ENCODE measurements at regions not wholly inside any gene's neighbourhood (a gene's known extent, or its start where the extent isn't known, plus 50 kb on each side); places are given as distances from the start of the nearest gene placed in this dataset.
A peak's percentile ranks its signal among the peaks of the same experiment; 100 is the strongest.

DNA sequence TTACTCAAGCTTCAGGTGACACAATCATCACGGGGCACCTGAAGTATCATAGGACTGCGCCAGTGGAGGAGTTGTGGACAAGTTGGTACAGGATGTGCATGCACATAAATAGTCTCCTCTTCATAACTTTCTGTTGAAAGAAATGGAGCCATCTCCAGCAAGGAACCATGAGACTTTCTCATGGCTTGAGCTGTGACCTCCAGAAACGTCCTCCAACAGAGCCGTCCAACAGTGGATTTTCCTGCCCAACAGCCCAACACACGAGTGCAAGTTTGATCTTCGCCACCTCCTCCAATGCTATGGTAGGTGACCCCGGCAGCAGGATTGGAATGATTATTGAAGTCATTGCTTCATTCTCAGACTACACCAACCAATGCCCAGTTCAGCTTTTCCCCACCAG, 105.1 kb upstream of the ZNF507 start:
- no peak for DNase-seq (ENCODE audit: low read depth, low spot score)

DNA sequence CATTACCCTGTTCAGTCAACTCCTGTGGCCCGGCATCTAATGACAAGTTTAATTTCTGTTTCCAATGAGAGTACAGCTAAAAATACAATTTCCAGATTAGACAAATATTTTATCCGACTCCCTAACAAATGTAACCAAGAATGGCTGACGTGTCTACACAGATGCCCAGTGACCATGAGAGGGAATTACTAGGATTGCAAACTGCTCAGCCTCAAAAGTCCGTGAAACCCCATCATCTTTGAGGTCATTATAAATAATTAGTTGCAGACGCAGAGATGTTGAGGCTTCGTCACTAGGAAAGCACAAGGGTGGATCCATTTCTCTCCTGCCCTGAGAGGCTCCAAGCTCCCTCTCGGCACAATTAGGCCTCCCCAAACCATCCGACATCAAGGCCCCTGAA, 104.1 kb upstream of the ZNF507 start:
- no peak for DNase-seq (ENCODE audit: low read depth, low spot score)

DNA sequence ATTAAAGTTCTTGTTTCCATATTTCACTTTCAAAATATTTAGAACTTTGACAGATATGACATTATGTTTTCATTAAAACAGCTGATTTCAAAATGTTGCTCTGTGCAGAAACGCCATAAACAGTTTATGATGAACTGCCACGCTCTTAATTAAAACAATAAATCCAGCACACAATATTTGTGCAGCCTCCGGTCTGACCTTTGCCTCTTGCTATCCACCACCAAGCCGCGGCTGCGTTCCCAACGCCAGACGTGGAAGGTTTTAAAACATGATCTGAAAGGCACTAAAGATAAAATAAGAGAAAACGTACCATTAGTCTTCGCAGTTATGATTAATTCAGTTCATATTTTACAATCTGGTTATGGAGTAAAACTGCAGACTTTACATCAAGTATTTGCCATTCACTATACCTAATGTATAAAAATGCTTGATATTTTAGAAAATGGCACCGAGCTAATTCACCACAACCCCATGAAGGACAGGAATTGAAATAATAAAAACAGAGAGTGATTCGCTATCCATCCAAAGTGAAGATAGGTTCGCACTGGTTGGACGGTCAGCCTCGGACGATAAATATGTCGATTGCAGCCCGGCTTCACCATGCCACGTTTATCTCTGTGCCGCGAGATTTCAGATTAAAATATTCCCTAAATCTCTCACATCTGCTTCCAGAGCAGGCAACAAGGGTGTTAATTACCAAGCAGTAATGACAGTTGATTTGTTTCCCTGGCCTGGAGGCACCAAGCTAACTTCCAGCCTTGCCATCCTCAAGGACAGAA, 103.3 kb upstream of the ZNF507 start:
- no peak for DNase-seq (ENCODE audit: low read depth, low spot score)

DNA sequence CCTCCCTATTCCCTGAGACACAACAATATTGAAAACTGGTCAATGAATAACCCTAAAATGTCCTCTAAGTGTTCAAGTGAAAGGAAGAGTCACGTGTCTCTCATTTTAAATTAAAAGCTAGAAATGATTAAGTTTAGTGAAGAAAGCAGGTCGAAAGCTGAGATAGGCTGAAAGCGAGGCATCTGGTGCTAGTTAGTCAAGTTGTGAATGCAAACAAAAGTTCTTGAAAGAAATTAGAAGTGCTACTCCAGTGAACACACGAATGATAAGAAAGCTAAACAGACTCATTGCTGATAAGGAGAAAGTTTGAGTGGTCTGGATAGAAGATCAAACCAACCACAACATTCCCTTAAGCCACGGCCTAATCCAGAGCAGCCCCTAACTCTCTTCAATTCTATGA, 99.4 kb upstream of the ZNF507 start:
- DNase-seq (ENCODE audit: low read depth, low spot score) = peak; percentile 19

DNA sequence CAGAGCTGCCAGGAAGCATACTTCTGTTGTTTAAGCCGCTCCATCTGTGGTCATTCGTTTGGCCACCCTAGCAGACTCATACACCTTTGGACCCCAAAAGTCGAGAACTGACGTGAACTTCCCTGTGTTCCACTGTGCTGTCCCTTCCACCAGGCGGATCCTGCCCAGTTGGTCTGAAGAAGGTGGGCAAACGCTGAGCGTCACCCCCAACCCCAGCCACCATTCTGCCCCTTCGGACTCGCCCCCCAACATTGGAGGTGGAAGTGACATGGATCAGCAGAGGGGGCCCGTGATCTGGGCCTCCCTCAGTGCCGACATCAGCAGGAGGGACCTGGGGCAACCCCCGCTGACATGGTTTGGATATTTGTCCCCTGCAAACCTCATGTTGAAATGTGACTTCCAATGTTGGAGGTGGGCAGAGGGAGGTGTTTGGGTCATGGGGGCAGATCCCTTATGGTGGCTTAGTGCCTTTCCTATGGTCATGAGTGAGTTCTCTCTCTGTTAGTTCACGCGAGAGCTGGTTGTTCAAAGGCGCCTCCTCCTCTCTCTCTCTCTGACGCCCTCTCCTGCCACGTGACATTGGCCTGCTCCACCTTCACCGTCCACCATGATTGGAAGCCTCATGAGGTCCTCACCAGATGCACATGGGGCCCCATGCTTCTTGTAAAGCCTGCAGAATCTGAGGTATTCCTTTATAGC, 93.6 kb upstream of the ZNF507 start:
- DNase-seq (ENCODE audit: low read depth, low spot score) = no peak

DNA sequence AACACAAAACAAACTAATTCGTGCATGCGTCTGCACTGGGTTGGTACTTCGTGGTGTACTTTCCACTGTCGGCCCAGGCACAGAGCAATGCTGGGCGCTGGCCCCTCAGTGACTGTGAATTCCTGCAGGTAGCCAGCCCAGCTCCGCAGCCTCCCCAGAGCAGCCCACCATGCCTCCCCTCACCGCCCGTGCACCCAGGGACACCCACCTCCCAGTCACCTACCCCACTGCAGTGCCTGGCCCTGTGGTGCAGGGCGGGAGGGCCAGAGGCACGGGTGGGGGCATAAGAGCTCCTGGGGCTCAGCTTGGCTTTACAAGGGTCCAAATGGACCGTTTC, 93.1 kb upstream of the ZNF507 start:
- no peak for DNase-seq (ENCODE audit: low read depth, low spot score)

DNA sequence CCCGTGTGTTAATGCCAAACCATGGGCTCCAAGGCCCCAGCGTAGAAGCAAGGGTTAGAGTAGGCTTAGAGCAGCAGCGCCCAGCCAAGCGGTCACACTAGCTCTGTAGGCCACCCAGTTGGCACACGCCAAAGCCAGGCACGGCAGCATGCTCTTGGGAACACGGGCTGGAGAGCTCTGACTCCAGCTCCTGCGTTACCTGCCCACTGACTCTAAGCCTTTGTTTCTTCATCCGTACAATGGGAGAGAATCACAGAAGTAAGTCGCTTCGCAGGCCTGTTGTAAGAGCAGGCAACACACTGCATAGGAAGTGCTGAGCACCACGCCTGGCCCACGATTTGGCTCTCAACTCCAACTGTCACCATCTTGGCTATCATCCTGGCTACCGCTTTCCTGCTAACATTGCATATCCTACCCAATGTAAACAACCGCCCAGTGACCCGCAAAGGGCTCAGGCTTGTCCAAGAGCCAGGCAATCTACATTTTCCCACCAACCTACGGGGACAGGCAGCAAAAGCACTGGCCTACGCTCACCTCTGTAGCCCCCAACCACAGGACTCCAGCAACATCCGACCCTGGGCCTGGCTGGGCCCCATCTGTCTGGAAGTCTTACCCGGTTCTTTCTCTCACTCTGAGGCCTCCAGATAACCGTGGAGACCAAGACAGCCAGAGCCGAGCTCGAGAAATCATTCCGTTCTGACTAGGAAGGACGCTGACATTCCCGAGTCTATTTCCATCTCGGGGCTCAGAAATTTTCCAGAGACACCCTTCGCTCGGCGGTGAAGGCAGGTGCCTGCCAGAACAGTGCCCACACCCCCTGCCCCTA, 91.5 kb upstream of the ZNF507 start:
- DNase-seq (ENCODE audit: low read depth, low spot score) = no peak

DNA sequence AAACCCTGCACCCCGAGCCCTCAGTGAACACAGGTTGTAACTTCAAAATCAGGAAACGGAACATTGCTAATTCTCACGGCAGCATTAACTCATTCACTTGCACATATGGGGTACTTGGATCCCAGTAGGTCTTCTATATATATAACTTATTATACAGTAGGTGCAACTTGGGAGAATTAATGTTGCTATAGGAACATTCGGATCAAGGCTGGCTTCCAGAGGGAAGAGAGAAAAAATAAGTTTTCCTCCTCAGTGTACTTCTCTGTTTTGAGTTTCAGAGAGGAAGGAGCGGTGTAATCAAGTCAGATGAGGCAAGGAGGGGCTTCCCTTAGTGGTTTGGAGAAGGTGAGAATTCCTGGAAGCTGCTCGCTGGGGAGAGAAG, 90.9 kb upstream of the ZNF507 start:
- DNase-seq (ENCODE audit: low read depth, low spot score) = no peak

DNA sequence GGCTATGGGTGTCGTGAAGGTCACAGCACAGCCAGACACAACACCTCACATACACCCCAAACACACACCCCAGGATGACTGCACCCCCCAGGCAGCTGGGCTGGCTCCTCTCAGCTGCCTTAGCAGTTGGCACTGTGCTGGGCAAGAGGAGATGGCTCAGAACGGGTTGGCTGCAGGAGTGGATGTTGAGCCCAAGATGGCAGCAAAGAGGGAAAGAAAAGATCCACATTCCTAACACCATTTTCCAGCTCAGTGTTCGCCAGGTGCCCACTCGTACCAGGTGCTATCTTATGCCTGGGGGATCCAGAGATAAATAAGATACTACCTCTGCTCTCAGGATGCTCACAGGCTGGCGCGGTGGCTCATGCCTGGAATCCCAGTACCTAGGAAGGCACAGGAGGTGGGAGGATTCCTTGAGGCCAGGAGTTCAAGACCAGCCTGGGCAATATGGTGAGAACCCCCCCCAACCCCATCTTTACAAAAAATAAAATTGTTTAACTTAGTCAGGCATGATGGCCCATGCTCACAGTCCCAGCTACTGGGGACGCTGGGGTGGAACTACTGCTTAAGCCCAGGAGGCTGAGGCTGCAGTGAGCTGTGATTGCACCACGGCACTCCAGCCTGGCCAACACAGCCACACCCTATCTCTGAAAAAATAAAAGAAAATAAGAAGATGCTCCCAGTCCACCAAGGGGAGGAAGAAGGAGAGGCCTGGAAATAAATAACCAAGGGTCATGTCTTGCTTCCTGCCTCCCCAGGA, 89.7 kb upstream of the ZNF507 start:
- DNase-seq (ENCODE audit: low read depth, low spot score) = no peak

DNA sequence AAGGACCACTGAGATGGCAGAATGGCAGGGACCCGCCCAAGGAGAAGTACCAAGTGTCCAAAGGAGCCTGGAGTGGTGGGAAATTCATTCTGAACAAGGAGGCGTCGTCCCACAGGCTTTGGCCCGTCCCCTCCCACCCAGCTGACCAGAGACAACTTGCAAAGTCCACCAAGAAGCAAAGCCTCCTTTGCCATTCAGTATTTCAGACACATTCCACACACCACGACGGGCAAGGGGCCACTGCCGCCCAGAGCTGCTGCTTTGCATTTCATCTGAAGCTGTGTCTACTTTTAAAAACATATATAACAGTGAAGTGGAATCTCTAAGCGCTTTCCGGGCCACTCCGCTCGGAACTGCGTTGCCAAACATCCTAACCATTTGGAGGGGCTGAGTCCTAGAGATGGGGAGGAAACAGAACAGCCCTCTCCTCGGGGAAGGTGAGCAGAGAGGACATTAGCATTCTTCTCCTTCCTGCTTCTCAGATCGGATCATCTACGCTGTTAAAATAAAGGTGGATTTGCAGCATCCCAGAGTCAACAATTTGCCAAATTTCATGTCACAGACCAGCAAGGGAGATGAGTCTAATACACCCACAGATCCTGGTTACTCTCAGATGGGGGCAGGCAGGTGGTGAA, 89.0 kb upstream of the ZNF507 start:
- no peak for DNase-seq (ENCODE audit: low read depth, low spot score)

DNA sequence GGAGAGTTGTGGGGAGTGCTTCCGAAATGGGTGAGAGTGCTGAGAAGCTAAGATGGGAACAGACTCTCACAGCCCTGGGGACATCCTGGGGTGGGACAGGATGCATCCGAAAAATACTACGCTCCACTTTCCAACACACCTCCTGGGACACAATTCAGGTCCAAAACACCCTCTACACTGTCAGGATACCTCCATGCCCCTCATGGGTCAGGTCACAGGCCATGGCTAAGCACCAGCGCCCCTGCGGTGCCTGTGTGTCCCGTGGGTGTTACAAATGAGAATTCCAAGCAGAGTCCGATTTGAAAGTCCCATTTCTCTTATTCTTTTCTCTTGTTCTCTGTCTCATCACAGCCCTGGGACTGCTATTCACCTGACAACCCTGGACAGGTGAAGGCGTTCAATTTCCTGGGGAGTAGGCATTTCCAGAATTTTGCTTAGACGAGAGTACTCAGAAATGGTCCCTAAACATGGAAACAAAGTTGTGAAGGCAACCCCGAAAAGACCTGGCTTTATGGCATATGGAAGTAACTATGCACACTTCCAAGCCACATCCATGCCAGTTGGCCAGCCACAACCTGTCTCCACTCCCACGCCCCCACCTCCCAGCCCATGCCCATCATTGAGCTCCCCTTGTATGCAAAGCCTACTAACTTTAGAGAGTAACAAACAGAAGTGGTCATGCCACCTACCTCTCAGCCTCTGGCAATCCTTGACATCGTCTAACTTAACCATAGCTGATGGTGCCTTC, 87.9 kb upstream of the ZNF507 start:
- DNase-seq (ENCODE audit: low read depth, low spot score) = no peak

DNA sequence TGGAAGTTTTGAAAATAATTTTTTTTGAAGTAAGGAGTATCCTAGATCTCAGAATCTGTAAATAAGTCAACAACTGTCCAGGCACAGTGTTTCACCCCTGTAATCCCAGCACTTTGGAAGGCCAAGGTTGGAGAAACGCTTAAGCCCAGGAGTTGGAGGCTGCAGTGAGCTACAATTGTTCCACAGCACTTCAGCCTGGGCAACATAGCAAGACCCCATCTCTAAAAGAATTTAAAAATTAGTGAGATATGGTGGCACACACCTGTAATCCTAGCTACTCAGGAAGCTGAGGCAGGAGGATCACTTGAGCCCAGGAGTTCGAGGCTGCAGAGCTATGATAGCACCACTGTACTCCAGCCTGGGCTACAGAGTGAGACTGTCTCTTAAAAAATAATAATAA, 87.2 kb upstream of the ZNF507 start:
- no peak for DNase-seq (ENCODE audit: low read depth, low spot score)

DNA sequence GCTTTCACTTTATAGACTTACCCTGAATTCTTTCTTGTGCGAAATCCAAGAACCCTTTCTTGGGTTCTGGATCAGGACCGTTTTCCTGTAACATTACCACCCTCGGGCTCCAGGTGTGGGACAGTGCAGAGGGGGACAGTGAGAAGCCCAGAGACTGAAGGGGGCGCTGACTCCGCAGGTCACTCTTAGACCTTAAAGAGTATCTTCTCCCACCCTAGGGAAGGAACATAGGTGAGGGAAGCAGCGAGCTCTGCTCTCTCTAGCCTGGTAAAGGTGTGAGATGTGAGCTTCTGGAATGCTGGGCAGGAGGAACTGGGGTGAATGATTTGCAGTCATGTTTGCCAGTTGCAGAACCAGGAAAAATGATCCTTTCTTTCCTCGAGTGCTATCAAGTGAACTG, 80.8 kb upstream of the ZNF507 start:
- no peak for DNase-seq (ENCODE audit: low read depth, low spot score)

DNA sequence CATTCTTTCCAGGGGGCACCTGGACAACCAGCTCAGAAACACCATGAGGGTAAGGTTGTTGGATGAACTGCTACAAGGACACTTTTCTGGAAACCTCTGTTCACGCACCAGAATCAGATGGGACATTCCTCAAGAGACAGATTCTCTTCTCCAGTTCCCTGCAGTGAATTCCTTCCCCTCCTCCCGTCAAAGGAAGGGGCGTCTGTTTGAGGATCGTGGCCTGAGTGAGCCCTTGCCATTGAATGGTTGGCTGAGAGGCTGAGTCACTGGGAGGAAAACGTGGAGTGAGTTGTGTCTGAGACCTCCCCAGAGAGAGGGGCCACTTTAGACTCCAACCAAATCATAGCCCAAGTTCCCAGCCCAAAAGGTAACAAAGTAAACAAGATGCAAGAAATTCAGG, 79.4 kb upstream of the ZNF507 start:
- peak; percentile 28 for DNase-seq (ENCODE audit: low read depth, low spot score)

DNA sequence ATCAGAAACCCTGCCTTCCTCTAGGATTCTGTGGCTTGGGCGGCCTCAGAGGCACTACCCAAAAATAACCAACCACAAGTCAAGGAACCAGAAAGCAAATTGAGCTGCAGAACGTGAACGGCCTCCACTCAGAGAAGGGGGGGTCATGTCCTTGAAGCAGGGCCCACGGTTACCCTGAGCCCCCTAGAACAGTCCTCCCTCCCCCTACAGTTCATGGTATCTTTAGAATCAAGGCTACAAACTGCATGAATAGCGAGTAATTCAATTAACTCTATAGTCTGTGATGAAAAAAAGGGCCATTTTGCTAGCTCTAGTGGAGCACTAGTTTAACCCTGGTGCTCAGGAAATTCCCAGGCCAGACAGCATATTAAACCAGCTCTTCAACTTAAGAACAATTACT, 79.0 kb upstream of the ZNF507 start:
- no peak for DNase-seq (ENCODE audit: low read depth, low spot score)

DNA sequence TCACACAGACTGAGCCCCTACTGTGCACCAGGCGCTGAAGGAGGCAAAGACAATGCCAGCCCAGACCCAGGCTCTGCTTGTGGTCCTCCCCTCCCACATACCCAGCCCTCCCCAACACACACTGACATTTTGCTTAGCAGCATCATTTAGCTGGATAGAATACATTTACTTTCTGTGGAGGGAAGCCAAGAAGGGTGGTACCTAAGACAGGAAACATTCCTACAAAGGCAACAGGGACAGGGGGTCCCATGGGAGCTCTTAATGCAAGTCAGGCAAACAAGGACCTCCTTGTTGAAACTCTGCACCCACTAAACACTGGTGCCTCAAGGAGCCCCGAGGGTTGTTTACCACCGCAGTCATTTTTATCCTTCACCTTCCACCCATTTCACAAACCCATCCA, 77.0 kb upstream of the ZNF507 start:
- no peak for DNase-seq (ENCODE audit: low read depth, low spot score)

DNA sequence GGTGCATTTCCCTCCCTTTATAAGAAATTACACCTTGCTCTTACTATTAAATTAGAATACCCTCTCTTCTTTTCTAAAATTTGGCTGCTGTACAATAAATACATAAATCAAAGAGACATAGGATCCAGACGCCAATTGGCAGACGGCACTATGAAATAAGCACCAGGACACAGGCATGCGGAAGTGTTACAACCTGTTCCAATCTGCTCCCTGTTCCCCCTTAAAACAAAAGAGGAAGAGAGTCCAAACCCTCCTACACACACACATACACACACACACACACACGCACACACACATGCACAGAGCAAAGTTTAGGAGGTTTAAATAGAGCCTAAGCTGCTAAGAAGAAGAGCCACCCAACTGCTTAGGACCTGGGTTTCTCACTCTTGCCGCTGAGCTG, 75.6 kb upstream of the ZNF507 start:
- no peak for DNase-seq (ENCODE audit: low read depth, low spot score)

DNA sequence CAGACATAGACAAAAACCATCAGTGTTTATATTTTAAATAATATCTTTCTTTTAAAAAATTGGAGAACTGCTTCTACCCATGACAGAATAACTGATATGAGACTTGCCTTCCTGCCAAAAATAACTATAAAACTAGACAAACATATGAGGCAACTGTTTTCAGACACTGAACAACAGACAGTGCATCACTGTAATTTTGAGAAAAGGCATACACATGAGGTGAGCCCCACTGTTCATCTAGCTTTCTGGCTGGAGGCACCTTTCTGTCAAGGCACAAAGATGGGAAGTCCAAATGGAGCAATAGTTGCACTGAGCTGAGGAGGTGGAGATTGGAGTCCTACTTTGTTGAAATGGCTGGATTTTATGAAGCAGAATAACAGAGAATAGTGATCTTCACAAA, 71.9 kb upstream of the ZNF507 start:
- no peak for DNase-seq (ENCODE audit: low read depth, low spot score)

DNA sequence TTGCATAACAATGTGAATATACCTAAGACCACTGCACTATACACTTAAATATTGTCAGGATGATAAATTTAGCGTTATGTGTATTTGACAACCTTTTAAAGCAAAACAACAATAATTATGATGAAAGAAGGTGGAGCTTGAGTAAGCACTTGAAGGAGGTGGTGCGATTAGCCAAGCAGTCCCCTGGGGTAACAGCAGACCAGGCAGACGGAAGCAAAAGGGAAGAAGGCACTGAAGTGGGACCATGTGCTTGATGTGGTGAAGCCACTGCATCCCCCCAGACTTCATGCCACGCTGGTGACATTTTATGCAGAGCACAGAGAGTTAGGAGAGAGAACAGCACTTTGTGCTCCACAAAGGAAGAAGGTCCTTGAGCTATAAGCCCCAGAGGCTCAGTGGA, 58.3 kb upstream of the ZNF507 start:
- DNase-seq (ENCODE audit: low read depth, low spot score) = no peak

DNA sequence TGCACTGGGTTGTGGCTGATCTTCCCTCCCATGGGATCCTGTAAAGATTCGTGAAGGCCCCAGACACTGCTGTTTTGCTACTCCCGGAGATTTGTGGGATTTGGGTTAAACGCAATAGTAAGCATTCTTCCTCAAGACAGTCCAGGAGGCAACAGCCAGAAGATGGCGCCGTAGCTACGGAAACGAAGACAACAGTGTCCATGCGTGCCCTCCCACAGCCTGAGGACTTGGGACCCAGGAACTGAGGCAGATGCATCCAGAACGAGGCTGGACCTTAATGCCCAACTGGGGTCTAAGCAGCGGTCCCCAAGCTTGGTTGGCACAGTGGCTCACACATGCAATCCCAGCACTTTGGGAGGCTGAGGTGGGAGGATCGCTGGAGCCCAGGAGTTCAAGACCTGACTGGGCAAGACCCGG, 57.6 kb upstream of the ZNF507 start:
- DNase-seq (ENCODE audit: low read depth, low spot score) = peak; percentile 81
